Adrenal gland (tissue), 5 donors: ENCODE measurements at regions not wholly inside any gene's neighbourhood (a gene's known extent, or its start where the extent isn't known, plus 50 kb on each side); places are given as distances from the start of the nearest gene placed in this dataset.

Experiments used
- CTCF ChIP-seq, 6 experiments: fragments of 450-650 bp in 4 of 6; fragments of 200-600 bp in 2 of 6; sonication (generic) in 1 of 6; IDR thresholded peaks; 1 replicate in 5 of 6; 2 replicates in 1 of 6; pipeline versions ENCODE4 v1.5.1 to v1.8.0; 2016 to 2021; ENCODE audit warnings: antibody characterized with exemption in 6 of 6, mild to moderate bottlenecking in 2 of 6, moderate library complexity in 1 of 6
- POLR2A ChIP-seq, 2 donors: fragments of 450-650 bp; IDR thresholded peaks; one replicate each; pipeline ENCODE4 v1.6.1; 2017; ENCODE audit warnings: antibody characterized with exemption in 2 of 2, mild to moderate bottlenecking in 2 of 2, moderate library complexity in 1 of 2
- donor health status: DM: no; HTN: no; CAD: no.

DNA sequence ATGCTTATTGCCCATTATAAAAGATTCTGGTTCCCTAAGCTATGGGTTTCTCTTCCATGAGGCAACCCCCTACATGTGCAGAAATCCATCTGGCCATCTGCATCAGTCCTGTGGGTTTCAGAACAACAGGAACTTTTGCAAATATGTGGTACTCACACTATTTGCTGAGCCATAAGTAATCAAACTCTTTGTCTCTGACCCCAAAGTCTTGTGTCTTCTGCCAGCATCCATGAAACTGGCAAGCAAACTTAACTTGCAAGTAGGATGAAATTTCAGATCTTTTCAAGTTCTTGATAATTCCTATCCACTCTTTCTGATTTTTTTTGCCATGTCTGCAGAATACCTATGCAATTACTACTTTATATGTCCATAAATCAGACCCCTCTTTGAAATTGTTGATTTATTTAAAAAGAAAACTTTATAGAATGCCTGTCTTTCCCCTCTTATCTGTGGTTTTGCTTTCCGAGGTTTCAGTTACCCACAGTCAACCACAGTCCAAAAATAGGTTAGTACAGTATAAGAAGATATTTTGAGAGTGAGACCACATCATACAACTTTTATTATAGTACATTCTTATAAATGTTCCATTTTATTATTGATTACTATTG lies 158.4 kb upstream of the IRX3 start:
- TF ChIP-seq CTCF (IDR thresholded peaks at IDR 0.05), result no peak
- TF ChIP-seq POLR2A (IDR thresholded peaks at IDR 0.05), result no peak
